ENCODE measurements at regions not wholly inside any gene's neighbourhood (a gene's known extent, or its start where the extent isn't known, plus 50 kb on each side); places are given as distances from the start of the nearest gene placed in this dataset.
"Not testable (repeated sequence)": the region's sequence is repeated elsewhere in the genome, so short reads cannot be mapped to it uniquely, and the experiment has no call there.

DNA sequence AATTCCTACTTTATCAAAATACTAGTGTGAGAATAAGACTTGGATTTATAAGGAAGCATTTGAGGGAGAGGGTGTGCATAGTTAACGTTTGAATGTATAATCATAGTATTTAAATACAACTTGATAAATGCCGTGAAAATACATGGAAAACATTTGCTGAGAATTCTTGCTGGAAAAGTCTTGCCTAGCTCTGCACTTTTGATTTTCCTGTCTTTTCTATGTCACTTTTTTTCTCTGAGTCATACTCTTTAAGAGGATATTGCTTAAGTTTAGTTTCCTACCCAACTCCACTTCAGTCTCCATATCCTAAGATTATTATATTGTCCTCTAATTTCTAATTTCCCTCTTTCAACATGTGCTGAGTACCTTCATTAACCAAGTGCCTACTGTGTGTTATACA, 616.6 kb upstream of the SEMA6A start:
- no peak for DNase-seq

DNA sequence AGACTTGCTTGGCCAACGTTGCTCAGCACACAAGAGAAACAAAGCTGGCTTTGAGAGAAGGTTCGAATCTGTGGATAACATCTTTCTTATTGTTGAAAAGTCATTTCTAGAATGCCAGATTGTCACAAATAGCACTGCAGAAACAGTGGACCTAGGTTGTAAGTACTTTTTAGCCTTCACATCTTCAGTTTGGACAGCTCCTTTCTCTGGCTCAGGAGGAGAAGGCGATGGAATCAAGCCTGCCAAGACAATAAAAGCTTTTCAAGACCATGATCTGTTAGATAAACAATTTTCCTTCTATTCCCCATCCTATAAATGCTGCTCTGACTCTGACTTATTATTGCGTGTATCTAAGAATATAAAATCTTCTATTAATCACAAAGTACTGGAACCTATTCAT, 615.2 kb upstream of the SEMA6A start:
- DNase-seq, result no peak

DNA sequence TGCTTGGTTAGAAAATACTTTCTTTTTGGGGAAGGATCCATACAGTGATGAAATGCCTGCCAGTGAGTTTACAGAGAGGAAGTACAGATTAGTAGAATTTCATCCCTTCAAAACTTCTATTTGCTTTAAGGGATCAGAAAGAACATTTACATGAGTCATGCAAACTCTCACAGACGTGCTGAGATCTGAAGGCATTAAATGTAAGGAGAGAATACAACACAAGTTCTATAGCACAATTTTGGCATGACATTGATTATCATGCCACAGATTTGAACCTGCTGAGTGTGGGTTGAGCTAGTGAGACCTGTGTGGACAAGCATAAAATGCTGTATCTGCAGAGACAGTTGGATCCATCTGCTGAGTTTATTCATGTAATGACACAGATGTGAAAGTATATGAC, 613.6 kb upstream of the SEMA6A start:
- DNase-seq, result no peak

DNA sequence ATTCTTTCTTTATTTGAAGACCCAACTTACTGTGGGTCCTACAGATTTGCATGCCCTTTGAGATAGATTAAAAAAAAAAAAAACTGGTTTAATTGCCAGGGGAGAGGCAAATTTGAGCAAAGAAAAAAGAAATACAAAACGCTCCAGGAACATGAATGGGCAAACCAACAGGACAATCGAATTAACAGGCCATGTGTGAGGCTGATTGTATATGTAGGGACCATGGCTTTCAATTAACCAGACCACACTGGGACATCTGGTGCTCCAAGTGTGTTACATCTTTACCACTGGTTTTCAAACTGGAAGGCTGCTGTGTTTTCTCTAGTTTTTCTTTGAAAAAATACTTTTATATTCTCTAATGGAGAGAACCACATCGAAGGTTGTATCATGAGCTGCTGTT, 612.1 kb upstream of the SEMA6A start:
- DNase-seq, result no peak

DNA sequence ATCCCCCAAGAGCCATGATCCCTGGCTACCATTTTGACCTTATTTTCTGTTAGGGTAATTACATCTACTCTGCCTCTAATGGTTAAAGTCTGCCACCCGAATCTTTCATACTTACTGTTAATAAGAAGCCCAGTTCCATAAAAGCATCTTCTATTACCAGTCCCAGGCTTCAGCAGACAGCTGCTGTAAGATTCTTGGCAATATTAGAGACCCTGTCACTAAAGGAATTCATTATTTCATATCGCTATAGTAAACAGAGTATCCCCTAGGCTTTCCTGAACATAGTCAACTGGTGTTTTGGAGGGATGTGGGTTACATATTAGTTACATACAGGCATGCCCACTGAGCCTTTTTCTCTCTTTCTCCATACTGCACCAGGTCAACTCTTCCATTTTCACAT, 608.7 kb upstream of the SEMA6A start:
- DNase-seq, result no peak

DNA sequence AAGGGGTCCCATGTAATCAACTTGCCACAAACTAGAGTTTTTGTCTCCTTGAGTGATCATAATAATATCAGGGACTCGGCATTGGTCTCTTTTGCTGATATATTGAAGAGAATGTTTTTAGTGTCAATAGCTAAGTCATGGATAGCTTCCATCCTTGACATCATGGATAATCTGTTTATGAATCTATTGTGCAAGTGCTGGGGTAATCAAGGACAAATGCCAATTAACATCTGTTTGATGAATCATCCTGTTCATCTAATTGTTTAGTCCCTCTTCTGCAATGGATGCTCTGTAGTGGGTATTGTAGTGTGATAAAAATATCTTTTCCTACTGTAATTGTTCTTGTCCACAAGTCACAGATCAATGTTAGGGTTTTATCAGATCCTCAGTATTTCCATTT, 607.5 kb upstream of the SEMA6A start:
- DNase-seq, result no peak

DNA sequence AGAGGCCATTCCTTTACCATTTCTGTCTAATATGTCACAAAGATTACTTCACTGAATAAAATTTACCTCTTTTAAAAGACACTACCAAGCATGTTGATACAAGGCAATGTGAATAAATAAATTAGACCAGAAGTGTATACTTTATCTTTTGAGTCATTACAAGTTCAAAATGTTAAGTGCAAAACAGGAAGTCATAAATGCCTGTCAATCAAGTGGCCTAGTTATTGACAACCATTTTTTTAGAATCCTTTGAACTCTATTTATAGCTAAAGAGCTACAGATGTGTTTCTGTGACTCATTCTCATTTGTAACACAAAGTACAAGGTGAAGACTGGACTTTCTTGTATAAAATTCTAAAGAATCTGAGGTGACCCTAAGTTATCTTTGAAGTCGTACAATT, 602.7 kb upstream of the SEMA6A start:
- no peak for DNase-seq

DNA sequence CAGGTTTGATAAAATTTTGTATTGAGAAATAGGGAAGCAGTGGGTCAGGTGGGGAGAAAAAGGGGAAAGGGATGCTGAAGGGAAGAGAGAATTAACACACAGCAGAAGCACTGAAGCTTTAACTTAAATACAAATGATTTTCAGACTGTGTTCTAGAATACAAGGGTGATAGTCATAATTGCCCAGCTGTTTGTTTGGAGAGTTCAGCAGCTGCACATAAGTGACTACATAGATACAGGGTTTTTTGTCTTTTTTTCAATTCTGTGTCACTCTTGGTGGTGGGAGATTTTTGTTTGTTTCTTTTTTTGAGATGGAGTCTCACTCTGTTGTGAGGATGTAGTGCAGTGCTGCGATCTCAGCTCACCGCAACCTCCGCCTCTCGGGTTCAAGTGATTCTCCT, 590.4 kb upstream of the SEMA6A start:
- DNase-seq, result no peak

DNA sequence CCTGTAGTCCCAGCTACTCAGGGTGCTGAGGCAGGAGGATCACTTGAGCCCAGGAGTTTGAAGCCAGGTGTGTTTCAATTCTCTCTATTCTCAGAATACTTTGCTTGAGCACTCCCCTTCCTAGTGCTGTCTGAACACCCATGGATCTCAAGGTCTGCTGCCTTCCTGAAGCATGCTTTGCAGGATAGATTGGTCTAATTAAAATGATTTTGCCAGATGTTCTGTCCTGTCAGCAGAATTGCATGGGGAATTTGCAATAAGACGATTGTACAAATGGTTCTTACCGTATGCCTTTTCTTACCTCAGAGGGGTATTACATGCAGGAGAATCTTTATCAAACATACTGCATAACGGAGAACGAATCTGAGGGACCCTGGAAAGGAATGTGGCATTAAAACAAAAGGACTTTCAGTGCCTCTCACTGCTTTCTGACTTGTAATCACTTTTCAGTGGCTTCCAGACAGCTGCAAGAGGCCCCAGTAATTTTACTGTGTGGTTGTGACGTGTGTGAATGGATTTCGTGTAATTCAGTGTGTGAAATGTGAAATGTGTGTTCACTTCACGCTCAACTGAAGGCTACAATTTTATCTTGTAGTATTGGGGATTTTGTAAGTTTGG, 587.2 kb upstream of the SEMA6A start:
- no peak for DNase-seq

DNA sequence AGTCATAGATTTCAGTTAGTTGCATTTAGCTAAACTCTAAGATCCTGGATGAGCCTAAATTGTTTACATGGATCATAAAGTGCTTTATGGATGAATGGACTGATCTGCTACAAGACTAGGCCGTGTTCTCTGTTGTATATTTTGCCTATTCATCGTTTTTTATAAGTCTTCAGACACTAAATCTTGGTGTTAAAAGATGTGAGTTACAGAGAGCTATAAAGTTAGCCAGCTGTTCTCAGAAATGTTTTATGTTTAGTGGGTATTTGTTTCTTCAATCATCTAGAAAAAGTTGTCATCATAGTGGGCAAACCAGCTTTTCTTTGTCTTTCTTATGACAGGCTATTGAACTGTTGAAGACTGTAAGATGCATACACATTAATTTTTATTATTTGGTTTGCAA, 585.8 kb upstream of the SEMA6A start:
- DNase-seq, result no peak

DNA sequence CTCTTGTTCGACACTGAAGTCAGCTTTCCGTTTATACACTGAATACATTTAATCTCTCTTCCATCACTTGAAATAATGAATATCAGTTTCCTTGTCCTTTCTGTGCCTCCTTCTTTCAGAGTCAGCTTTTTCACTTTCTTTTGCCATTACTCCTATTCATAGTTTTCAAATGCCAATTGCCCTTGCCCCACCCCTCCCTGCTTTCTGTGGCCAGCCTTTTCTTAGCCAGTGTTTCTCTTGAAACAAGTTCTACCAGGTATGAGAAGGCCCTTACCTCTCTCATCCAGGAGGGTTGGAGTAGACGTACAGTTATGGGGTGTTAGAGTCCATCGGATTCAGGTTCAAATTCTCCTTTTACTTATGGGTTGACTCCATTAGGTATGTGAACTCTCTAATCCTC, 574.7 kb upstream of the SEMA6A start:
- DNase-seq, result no peak

DNA sequence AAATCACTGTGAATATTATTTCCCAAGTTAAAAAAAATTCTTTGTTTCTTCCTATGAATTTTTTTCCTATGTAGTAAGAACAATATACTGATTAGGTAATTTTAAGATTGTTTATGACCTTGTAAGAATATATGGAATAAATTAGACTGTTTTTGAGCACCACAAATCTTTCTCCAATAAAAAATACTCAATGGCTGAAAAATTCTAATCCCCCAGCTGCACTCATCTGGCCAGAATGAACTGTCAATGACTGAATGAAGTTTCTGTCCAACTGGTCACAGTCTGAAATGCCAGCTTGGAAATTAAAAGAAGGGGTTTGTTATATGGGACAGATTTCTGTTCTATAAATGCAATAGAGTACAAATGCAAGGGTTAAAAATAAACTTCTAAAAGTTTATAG, 569.5 kb upstream of the SEMA6A start:
- DNase-seq, result no peak

DNA sequence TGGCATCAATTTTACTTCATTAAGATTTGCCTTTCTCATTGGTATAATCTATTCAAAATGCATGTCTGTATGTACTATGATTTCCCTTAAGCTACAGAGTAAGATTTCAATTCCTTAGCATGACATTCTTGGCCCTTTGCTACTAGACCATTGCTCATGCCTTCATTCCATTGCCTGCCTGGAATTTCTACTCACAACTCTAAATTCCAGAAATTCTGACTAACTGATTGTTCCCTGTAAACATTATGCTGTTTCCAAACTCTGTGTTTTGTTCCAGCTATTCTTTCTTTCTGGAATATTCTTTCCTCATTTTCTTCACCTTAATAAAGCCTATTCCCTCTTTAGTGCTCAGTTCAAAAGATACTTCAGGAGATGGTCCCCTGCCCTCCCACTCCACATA, 568.8 kb upstream of the SEMA6A start:
- DNase-seq, result no peak

DNA sequence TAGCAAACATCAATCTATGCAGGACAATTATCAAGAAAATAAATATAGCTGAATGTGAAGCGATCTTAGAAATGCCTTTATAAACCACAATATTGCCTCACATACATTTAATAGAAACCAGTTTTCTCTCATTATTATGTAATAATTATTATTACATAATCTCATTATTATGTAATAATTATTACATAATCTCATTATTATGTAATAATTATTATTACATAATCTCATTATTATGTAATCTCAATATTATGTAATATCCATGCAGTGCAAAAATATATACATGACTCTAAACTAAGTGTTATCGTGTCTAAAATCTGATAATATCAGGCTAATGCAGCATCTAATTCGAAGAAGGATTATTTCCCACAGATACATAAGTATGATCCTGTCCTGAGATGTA, 563.9 kb upstream of the SEMA6A start:
- DNase-seq, result no peak

DNA sequence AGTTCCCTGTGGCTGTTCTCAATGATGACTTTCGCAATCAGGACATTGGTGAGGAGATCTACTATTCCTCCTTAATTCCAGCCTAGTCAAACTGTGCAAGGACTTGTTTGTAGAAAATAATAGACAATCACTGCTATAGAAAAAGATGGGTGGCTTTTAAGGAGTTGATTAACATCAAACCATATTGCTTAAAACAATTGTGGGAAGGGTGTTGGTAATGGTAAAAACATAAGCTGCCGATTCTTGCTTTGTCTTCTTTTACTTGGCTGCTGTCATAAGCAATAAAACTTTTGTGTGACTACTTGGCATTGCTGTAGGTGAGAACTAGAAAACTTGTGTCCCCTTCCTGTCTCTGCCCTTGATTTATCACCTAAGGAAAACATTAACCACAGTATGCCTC, 561.2 kb upstream of the SEMA6A start:
- no peak for DNase-seq

DNA sequence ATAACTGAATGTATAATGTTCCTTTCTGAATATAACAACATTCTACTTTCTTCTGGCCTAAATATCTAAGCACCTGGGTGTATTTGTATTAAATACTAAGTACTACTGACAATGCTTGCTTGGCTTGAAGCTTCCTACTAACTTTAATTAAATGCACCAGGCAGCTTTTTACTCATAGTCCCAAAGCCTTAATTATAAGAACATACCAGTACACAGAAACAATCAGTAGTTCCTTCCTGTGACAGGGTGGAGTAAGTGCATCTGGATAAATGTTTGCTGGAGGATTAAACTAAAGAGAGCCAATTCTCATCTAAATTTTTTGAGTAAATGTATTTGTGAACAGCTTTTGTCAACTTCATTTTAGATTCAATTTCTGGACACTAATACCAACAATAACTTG, 558.6 kb upstream of the SEMA6A start:
- DNase-seq, result no peak

DNA sequence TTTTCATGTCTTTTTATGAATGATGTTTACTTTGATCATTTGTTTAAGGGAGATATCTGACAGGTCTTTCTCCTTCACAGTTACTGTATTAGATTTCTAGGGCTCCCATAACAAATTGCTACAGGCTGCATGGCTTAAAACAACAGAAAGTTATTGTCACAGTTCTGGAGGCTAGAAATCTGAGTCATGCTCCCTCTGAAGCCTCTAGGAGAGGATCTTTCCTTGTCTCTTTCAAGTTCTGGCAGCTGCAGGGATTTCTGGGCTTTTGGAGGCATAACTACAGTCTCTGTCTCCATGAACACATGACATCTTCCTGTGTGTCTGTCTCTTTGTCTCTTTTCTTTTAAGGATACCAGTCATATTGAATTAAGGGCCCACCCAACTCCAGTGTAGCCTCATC, 557.3 kb upstream of the SEMA6A start:
- DNase-seq, result no peak

DNA sequence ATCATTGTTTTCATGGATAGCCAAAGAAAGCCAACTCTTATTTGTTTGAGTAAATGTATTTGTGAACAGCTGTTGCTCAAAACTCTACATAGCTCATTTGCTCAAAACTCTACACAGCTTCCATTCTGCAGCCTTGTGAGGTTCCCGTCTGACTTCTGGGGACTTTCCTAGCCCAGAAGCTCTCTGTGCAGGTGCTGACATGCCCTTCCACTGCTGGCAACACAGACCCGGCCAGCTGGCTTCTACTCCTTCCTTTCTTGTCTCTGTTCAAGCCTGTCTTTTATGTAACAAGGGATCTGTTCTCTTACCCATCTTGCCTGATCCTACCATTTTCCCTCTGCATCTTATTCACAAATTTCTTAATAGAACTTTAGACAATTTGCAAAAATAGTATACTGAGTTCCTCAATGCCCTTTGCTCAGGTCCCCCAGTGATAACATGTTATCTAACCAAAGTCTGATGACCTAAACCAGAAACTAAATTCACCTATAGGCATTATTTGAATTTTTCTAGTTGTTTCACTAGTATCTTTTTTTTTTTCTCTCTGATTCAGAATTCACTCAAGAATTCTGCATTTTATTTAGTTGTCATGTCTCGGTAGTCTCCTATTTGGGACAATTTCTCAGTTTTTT, 556.5 kb upstream of the SEMA6A start:
- peak in 1 of 2 experiments; percentile 2 for DNase-seq

DNA sequence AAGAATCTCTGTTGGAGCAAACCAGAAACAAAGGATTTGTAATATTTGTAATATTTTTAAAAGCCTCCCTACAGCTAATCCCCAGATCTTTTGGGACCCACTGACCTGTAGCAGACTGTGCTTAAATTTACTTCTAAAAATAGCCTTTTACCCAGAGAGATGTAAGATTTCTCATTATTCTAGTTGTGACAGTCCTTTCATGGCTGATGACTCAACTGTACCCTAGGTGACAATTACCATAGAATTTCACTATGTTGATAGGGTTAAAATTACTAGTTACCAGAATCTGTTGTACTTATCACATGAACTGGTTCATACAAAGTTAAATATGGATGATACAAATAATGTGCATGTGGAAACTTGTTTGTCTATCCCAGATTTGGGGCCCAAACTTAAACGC, 543.9 kb upstream of the SEMA6A start:
- no peak for DNase-seq

DNA sequence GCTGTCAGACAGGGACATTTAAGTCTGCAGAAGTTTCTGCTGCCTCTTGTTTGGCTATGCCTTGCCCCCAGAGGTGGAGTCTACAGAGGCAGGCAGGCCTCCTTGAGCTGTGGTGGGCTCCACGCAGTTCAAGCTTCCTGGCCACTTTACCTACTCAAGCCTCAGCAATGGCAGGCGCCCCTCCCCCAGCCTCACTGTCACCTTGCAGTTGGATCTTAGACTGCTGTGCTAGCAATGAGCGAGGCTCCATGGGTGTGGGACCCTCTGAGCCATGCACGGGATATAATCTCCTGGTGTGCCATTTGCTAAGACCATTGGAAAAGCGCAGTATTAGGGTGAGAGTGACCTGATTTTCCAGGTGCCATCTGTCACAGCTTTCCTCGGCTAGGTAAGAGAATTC, 542.7 kb upstream of the SEMA6A start:
- DNase-seq, result not testable (repeated sequence)

DNA sequence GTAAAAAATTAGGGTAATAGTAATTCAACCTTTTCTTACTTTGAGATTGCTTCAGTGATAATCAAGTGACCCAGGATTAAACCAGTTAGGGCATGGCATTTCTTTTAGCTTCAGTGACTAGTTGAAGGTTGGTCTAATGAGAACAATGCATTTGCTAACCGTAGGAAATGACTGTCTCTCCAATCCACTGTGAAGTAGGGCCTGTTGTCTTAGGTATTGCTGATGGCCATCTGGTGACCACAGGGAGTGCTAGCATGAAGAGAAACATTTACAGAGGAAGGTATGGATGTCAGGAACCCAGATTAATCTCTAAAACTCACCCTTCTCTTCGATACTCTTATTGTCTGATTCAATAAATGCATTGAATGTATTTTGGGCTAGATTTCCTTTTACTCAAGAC, 535.9 kb upstream of the SEMA6A start:
- DNase-seq, result no peak

DNA sequence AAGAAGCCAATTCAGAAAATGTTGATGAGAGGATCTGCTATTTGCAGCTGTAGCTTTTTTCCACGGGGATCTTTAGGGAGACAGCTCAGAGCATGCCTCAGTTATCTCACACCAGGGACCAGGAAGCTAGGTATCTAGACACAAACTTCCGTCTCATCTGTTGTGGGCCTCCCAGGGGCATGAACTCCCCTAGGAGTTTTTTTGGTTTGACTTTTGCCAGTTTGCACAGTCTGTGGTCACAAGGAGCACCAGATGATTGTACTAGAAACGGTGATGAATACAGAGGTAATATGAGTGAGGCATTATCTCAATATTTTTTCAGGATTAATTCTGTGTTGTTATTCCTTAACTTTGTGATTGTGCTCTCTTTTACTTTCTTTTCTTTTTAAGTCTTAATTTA, 533.2 kb upstream of the SEMA6A start:
- DNase-seq, result no peak

DNA sequence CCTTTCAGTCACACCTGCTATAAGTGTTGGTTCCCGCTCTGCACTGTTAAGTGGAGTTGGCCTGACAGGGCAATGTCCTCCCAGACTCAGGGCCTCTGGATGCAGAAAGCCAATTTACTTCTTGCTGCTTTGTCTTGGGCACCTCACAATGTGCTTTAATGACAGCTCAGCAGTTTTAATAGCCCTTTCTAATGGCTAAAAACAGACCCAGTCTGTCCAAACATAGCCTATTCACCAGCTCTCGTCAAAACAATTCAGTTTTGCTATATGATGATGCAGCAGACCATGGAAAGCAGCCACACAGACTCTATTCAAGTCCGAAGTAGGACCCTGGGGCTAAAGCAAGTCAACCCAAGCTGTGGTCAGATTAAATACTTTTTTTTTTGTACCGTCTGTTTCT, 529.1 kb upstream of the SEMA6A start:
- DNase-seq, result no peak

DNA sequence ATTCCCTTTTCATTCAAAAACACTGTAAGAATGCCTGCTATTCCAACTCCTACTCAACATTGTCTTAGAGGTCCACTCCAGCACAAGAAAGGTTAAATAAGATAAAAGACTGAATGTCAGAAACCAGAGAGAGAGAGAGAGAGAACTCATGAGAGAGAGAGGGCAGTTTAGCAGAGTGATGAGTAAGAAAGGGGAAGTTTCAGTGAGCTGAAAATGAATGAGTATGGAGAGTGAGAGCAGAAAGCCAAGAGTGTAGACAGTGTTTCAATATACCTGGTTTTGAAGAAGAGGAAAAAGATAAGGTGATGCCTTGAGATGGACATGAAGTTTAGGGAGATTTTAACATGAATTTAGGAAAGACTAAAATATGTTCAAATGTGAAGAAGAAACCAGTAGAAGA, 528.0 kb upstream of the SEMA6A start:
- DNase-seq, result no peak

DNA sequence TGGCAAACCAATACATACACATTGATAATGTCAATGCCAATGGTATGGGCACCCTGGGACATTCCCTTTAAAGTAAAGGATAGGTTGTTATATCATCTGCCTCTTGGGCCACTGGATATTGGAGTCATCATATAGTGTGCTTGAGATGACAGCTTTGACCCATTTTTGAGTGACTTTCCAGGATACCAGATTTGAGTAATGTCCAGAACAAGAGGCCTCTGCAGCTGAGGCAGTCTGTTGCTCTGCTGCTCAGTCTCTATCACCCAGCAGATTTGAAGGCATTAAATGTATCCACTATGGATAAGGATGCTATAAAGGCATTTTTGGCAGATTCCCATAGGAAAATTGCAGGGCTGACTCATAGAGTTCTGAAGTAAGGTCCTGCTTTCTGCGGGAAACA, 525.6 kb upstream of the SEMA6A start:
- no peak for DNase-seq

DNA sequence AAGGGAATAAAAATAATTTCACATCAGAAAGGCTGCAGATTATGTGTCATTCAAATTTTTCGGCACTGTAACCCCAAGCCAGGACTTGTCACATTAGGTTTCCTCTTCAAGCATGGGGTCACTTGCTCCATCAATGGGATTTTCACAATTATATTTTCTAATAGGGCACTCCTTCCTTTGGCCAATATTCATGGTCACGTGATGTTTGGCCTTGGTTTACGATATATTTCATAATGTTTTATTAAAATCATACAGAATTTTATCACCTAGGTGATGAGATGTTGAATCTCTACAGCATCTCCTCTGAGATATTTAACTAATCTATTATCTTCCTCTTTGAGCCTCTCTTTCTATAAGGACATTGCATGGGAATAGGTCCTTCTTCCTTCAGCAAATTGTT, 523.5 kb upstream of the SEMA6A start:
- no peak for DNase-seq

All from SHP77 (cell line).